PC-9 (cell line): ENCODE measurements at regions not wholly inside any gene's neighbourhood (a gene's known extent, or its start where the extent isn't known, plus 50 kb on each side); places are given as distances from the start of the nearest gene placed in this dataset.

Source experiments
- BruUV-seq: library from RNA; stranded (reverse); fragments of 400-500 nt; replicated peaks from 2 replicates; lab custom pipeline; 2021; lab: Mats Ljungman, UMichigan
- CTCF ChIA-PET: fragments of 300-600 bp; sonication (Branson Sonifier 250); formaldehyde crosslinking; loops from one replicate; lab custom pipeline; 2022; ENCODE audit warnings: antibody characterized with exemption; lab: Charles Lee
- POLR2A ChIA-PET: fragments of 300-600 bp; sonication (Branson Sonifier 250); formaldehyde crosslinking; loops from one replicate; lab custom pipeline; 2022; ENCODE audit warnings: antibody characterized with exemption; ENCODE audit not compliant: unreplicated experiment; lab: Charles Lee
- DNase-seq, 2 experiments: peaks; one replicate each; pipeline versions ENCODE4 v3.0.0 to v3.0.0-alpha.2; 2015 to 2022; ENCODE audit warnings: mixed read lengths in 1 of 2
- H2AFZ ChIP-seq: fragments of 200-600 bp; sonication (generic); 2 replicates; pipeline ENCODE4 v1.8.1; 2017; ENCODE audit warnings: antibody characterized with exemption
- H3F3A ChIP-seq: fragments of 200-600 bp; sonication (generic); 2 replicates; pipeline ENCODE4 v1.8.1; 2017; ENCODE audit warnings: antibody characterized with exemption, mild to moderate bottlenecking, low read depth; ENCODE audit not compliant: insufficient read depth
- H3K27ac ChIP-seq: fragments of 200-600 bp; sonication (generic); 2 replicates; pipeline ENCODE4 v1.6.1; 2016; ENCODE audit warnings: mixed run types
- H3K27me3 ChIP-seq: fragments of 200-600 bp; sonication (generic); 2 replicates; pipeline ENCODE4 v1.6.1; 2016; ENCODE audit warnings: low read depth, mixed run types; ENCODE audit not compliant: insufficient read depth
- H3K36me3 ChIP-seq: fragments of 200-600 bp; sonication (generic); 2 replicates; pipeline ENCODE4 v1.6.1; 2016; ENCODE audit warnings: low read depth, mixed run types
- H3K4me1 ChIP-seq: fragments of 200-600 bp; sonication (generic); replicated peaks from 2 replicates; pipeline ENCODE4 v1.6.1; 2016; ENCODE audit warnings: mixed run types; ENCODE audit not compliant: insufficient read depth
- H3K4me2 ChIP-seq: fragments of 200-600 bp; sonication (generic); 2 replicates; pipeline ENCODE4 v1.6.1; 2017; ENCODE audit warnings: mixed run types
- H3K4me3 ChIP-seq: fragments of 200-600 bp; sonication (generic); 2 replicates; pipeline ENCODE4 v1.6.1; 2016; ENCODE audit warnings: mixed run types
- H3K79me2 ChIP-seq: fragments of 200-600 bp; sonication (generic); 2 replicates; pipeline ENCODE4 v1.6.1; 2017; ENCODE audit warnings: low read depth, mixed run types
- H3K9me2 ChIP-seq: fragments of 200-600 bp; sonication (generic); 2 replicates; pipeline ENCODE4 v1.8.1; 2017; ENCODE audit warnings: mild to moderate bottlenecking; ENCODE audit not compliant: insufficient read depth
- H3K9me3 ChIP-seq: fragments of 200-600 bp; sonication (generic); 2 replicates; pipeline ENCODE4 v1.8.1; 2016; ENCODE audit warnings: low read depth; ENCODE audit not compliant: insufficient read depth
- H4K20me1 ChIP-seq: fragments of 200-600 bp; sonication (generic); 2 replicates; pipeline ENCODE4 v1.8.1; 2017; ENCODE audit not compliant: insufficient read depth
- CTCF ChIP-seq: fragments of 200-600 bp; sonication (generic); conservative IDR thresholded peaks from 2 replicates; pipeline ENCODE4 v1.6.1; 2017; ENCODE audit warnings: mixed run types, antibody characterized with exemption, mild to moderate bottlenecking, moderate library complexity
- EZH2 ChIP-seq: fragments of 200-600 bp; sonication (generic); IDR thresholded peaks from 2 replicates; pipeline ENCODE4 v1.8.0; 2017; ENCODE audit warnings: antibody characterized with exemption, low read depth
- intact Hi-C: fragments of 100-400 bp; cut with micrococcal nuclease; formaldehyde crosslinking; loops from one replicate; pipeline ENCODE4 v1.10.0; 2022; ENCODE audit not compliant: unreplicated experiment

GRCh38 chr4:20603671-20604313 is 96.5 kb upstream of the PACRGL start:
- intact Hi-C loops: no loop called here
- CTCF ChIA-PET: no interaction called here
- Histone ChIP-seq H3K27me3 (no peaks in the 10 kb centered on the region), H3K27ac (no peak overlapping the region), H3K4me1 (no peaks in the 10 kb centered on the region), H3K9me3 (no peaks in the 10 kb centered on the region), H3F3A (no peaks in the 10 kb centered on the region), H3K4me2 (no peak overlapping the region), H3K36me3 (no peaks in the 10 kb centered on the region), H3K4me3 (no peak overlapping the region), H3K79me2 (no peaks in the 10 kb centered on the region), H2AFZ (no peak overlapping the region), H4K20me1 (no peaks in the 10 kb centered on the region), H3K9me2 (no peaks in the 10 kb centered on the region)
- TF ChIP-seq CTCF: no peak
- no peak for TF ChIP-seq EZH2
- no TSS peak for BruUV-seq
- DNase-seq: no peak
- POLR2A ChIA-PET: no interaction called here

DNA sequence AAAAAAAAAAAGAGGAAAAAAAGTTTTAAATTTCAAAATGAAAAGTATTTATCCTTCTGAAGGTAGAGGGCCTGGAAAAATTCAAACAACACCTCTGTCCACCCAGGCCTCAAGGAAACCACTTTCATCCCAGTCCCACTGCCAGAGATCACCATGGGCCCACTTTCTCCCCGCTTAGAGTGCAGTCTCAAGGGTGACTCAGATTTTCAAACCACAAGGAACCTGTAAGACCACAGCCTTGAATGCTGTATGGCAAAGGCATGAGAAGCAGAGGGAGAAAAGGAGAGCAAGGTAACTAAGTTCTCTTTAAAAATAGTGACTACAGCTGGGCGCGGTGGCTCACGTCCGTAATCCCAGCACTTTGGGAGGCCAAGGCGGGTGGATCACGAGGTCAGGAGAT is 87.9 kb upstream of the PACRGL start:
- H3K4me1 ChIP-seq: no peaks in the 10 kb centered on the region
- no TSS peak for BruUV-seq
- peak in 1 of 2 experiments; percentile 12 for DNase-seq
- H3K27ac ChIP-seq: no peak overlapping the region
- ChIA-PET POLR2A (no interaction called here), CTCF (no interaction called here)
- TF ChIP-seq CTCF (no peak), EZH2 (no peak)
- no peaks in the 10 kb centered on the region for H3K9me3 ChIP-seq
- no peaks in the 10 kb centered on the region for H3F3A ChIP-seq
- no peak overlapping the region for H3K4me2 ChIP-seq
- no peaks in the 10 kb centered on the region for H3K36me3 ChIP-seq
- intact Hi-C loops: no loop called here
- H3K79me2 ChIP-seq: no peaks in the 10 kb centered on the region
- H3K9me2 ChIP-seq: no peaks in the 10 kb centered on the region
- H4K20me1 ChIP-seq: no peaks in the 10 kb centered on the region
- H2AFZ ChIP-seq: no peak overlapping the region
- H3K27me3 ChIP-seq: no peaks in the 10 kb centered on the region
- no peak overlapping the region for H3K4me3 ChIP-seq

GRCh38 chr4:20614816-20615215 is 85.4 kb upstream of the PACRGL start:
- no peaks in the 10 kb centered on the region for H3K36me3 ChIP-seq
- no peaks in the 10 kb centered on the region for H3K27me3 ChIP-seq
- H3K79me2 ChIP-seq: no peaks in the 10 kb centered on the region
- H3K4me2 ChIP-seq: no peak overlapping the region
- H3F3A ChIP-seq: no peaks in the 10 kb centered on the region
- no peaks in the 10 kb centered on the region for H4K20me1 ChIP-seq
- no peak overlapping the region for H3K27ac ChIP-seq
- no peaks in the 10 kb centered on the region for H3K9me2 ChIP-seq
- intact Hi-C loops: loop anchor here (5.0 kb wide), 1 partner anchor 42 kb away; no protein-coding TSS in a partner anchor
- no peak for DNase-seq
- ChIA-PET POLR2A (no interaction called here), CTCF (no interaction called here)
- no peak overlapping the region for H2AFZ ChIP-seq
- no peaks in the 10 kb centered on the region for H3K9me3 ChIP-seq
- H3K4me1 ChIP-seq: no peaks in the 10 kb centered on the region
- no peak overlapping the region for H3K4me3 ChIP-seq
- no peak for TF ChIP-seq CTCF
- TF ChIP-seq EZH2: no peak
- no TSS peak for BruUV-seq
